GM23248 (cell line): ENCODE measurements at regions not wholly inside any gene's neighbourhood (a gene's known extent, or its start where the extent isn't known, plus 50 kb on each side); places are given as distances from the start of the nearest gene placed in this dataset.

ENCODE experiments used
- EZH2 ChIP-seq: fragments of 200-600 bp; sonication (generic); IDR thresholded peaks from 2 replicates; pipeline ENCODE4 v1.6.1; 2018; ENCODE audit warnings: antibody characterized with exemption, mild to moderate bottlenecking; ENCODE audit not compliant: insufficient read depth, poor library complexity, severe bottlenecking
- EZH2phosphoT487 ChIP-seq: fragments of 200-600 bp; sonication (generic); IDR thresholded peaks from 2 replicates; pipeline ENCODE4 v1.6.1; 2018; ENCODE audit warnings: antibody characterized with exemption, moderate library complexity, mild to moderate bottlenecking, low read depth; ENCODE audit not compliant: insufficient read depth

GRCh38 chr5:61737964-61738340 is 405.9 kb downstream of the ZSWIM6 start:
- TF ChIP-seq EZH2 (no peak), EZH2phosphoT487 (no peak)
